ENCODE measurements at regions not wholly inside any gene's neighbourhood (a gene's known extent, or its start where the extent isn't known, plus 50 kb on each side); places are given as distances from the start of the nearest gene placed in this dataset.

GRCh38 chr1:178580096-178580495 lies 67.2 kb downstream of the TEX35 start:
- peaks cover 4% of the 10 kb centered on the region for H3K4me1 ChIP-seq (ENCODE audit: control insufficient read depth, insufficient read depth, low read length)
- no peak overlapping the region for H2AK5ac ChIP-seq (ENCODE audit: low read depth, low read length)
- no peak overlapping the region for H4K91ac ChIP-seq (ENCODE audit: insufficient read depth, low read depth, low read length)
- H3K14ac ChIP-seq (replicated peaks; ENCODE audit: low read depth, low read length): no peak overlapping the region
- H3K4me2 ChIP-seq (ENCODE audit: low read depth, low read length): no peak overlapping the region
- no peak overlapping the region for H3K4ac ChIP-seq (ENCODE audit: low read depth, low read length)
- intact Hi-C loops (cut with micrococcal nuclease): no loop called here
- no peak overlapping the region for H2AK9ac ChIP-seq (replicated peaks; ENCODE audit: low read depth, low read length, poor library complexity)
- H3K27me3 ChIP-seq (ENCODE audit: control insufficient read depth, insufficient read depth, low read length): no peaks in the 10 kb centered on the region
- H3K9me3 ChIP-seq (ENCODE audit: control insufficient read depth, insufficient read depth, low read length): no peaks in the 10 kb centered on the region
- H4K5ac ChIP-seq (ENCODE audit: low read depth, low read length): no peak overlapping the region
- no peak for ATAC-seq (ENCODE audit: low read depth)
- no peak overlapping the region for H3K9ac ChIP-seq (ENCODE audit: low read depth, low read length)
- no peak overlapping the region for H3K56ac ChIP-seq (ENCODE audit: extremely low read depth, insufficient read depth, low read length)
- H3K18ac ChIP-seq (ENCODE audit: low read depth, low read length): no peak overlapping the region
- H2BK15ac ChIP-seq (ENCODE audit: low read depth, low read length): no peak overlapping the region
- H3K9me1 ChIP-seq (ENCODE audit: insufficient read depth, low read length): peaks cover 4% of the 10 kb centered on the region; the same call in 1 of the 2 replicates
- CTCF ChIA-PET: no interaction called here
- no peaks in the 10 kb centered on the region for H3K36me3 ChIP-seq (ENCODE audit: control insufficient read depth, insufficient read depth, low read length)
- H2AFZ ChIP-seq (replicated peaks; ENCODE audit: low read length, poor library complexity): no peak overlapping the region
- no peaks in the 10 kb centered on the region for H4K20me1 ChIP-seq (ENCODE audit: insufficient read depth, low read length)
- no peak overlapping the region for H3K27ac ChIP-seq (ENCODE audit: insufficient read depth, low read length)
- no peak overlapping the region for H2BK20ac ChIP-seq (ENCODE audit: low read depth, low read length)
- H2BK5ac ChIP-seq (ENCODE audit: low read depth, low read length, poor library complexity, severe bottlenecking): no peak overlapping the region
- no peak overlapping the region for H3K4me3 ChIP-seq (ENCODE audit: insufficient read depth, low read depth, low read length)
- POLR2A ChIA-PET (ENCODE audit: unreplicated experiment): no interaction called here
- no peak overlapping the region for H3K23ac ChIP-seq (ENCODE audit: low read depth, low read length)
- BruUV-seq (replicated peaks): no TSS peak
- no peak overlapping the region for H2BK120ac ChIP-seq (ENCODE audit: low read depth, low read length)
- 94% methylated on average over 4 of the region's 5 CpGs; no CpG with 5 or more reads in 1 of the 2 experiments for WGBS, 2 experiments (ENCODE audit: extremely low coverage in 2 of 2, insufficient read length in 1 of 2)
- H4K8ac ChIP-seq (ENCODE audit: low read depth in 2 of 2, low read length in 2 of 2): no peak overlapping the region
- TF ChIP-seq RCOR1 (IDR thresholded peaks at IDR 0.05; ENCODE audit: insufficient replicate concordance, low read length) (no peak), MAFK (IDR thresholded peaks at IDR 0.05; ENCODE audit: low read depth, low read length) (no peak), CEBPB (IDR thresholded peaks at IDR 0.05; ENCODE audit: low read depth, low read length) (no peak), BHLHE40 (IDR thresholded peaks at IDR 0.05; ENCODE audit: low read depth, low read length) (no peak), USF2 (IDR thresholded peaks at IDR 0.05; ENCODE audit: low read depth, low read length) (no peak), ELK1 (IDR thresholded peaks at IDR 0.05; ENCODE audit: borderline replicate concordance, low read depth, low read length) (no peak), CHD1 (IDR thresholded peaks at IDR 0.05; ENCODE audit: low read depth, low read length) (no peak)
- in situ Hi-C loops (cut with MboI; ENCODE audit: low sequenced_read_pairs): no loop called here
- DNase-seq: no peak
- dilution Hi-C loops (cut with HindIII; ENCODE audit: low sequenced_read_pairs, unreplicated experiment): no loop called here
- H3K79me1 ChIP-seq (ENCODE audit: low read depth in 1 of 2, low read length in 2 of 2): no peaks in the 10 kb centered on the region
